ENCODE measurements at regions not wholly inside any gene's neighbourhood (a gene's known extent, or its start where the extent isn't known, plus 50 kb on each side); places are given as distances from the start of the nearest gene placed in this dataset.

GRCh38 chr14:98982986-98983385, 289.0 kb downstream of the BCL11B start:
- TF ChIP-seq EP300 (IDR thresholded peaks at IDR 0.05; ENCODE audit: borderline replicate concordance) (no peak), FOXM1 (IDR thresholded peaks at IDR 0.05; ENCODE audit: borderline replicate concordance, low read depth) (no peak), TCF12 (IDR thresholded peaks at IDR 0.05; ENCODE audit: low read depth) (no peak), CEBPB (IDR thresholded peaks at IDR 0.05) (no peak), USF1 (IDR thresholded peaks at IDR 0.05) (no peak), MAX (IDR thresholded peaks at IDR 0.05) (no peak), ZBTB7A (IDR thresholded peaks at IDR 0.05; ENCODE audit: low read depth) (no peak), YY1 (IDR thresholded peaks at IDR 0.05; ENCODE audit: low read depth) (no peak), EGR1 (IDR thresholded peaks at IDR 0.05) (no peak), TEAD4 (IDR thresholded peaks at IDR 0.05) (no peak), TAF1 (IDR thresholded peaks at IDR 0.05; ENCODE audit: low read depth) (no peak), RAD21 (IDR thresholded peaks at IDR 0.05; ENCODE audit: low read depth) (no peak)

- TF ChIP-seq CREB1 (IDR thresholded peaks at IDR 0.05; ENCODE audit: low read depth) (no peak), TAF1 (IDR thresholded peaks at IDR 0.05; ENCODE audit: low read depth) (no peak), FOXM1 (IDR thresholded peaks at IDR 0.05; ENCODE audit: borderline replicate concordance, low read depth) (no peak), REST (IDR thresholded peaks at IDR 0.05; ENCODE audit: low read depth) (no peak), EP300 (IDR thresholded peaks at IDR 0.05; ENCODE audit: borderline replicate concordance) (no peak)
These were observed 287.8 kb downstream of the BCL11B start for GRCh38 chr14:98984027-98984718.

GRCh38 chr14:98984719-98985041, 287.3 kb downstream of the BCL11B start:
- TF ChIP-seq FOXM1 (IDR thresholded peaks at IDR 0.05; ENCODE audit: borderline replicate concordance, low read depth): no peak
- TF ChIP-seq TAF1 (IDR thresholded peaks at IDR 0.05; ENCODE audit: low read depth): no peak
- no peak for TF ChIP-seq MAX (IDR thresholded peaks at IDR 0.05)
- no peak for TF ChIP-seq RAD21 (IDR thresholded peaks at IDR 0.05; ENCODE audit: low read depth)
- no peak for TF ChIP-seq USF1 (IDR thresholded peaks at IDR 0.05)
- no peak for TF ChIP-seq EGR1 (IDR thresholded peaks at IDR 0.05)
- TF ChIP-seq TCF12 (IDR thresholded peaks at IDR 0.05; ENCODE audit: low read depth): no peak

GRCh38 chr14:98993818-98994217, 278.2 kb downstream of the BCL11B start:
- no peak for TF ChIP-seq TEAD4 (IDR thresholded peaks at IDR 0.05)
- TF ChIP-seq EP300 (IDR thresholded peaks at IDR 0.05; ENCODE audit: borderline replicate concordance): no peak
- no peak for TF ChIP-seq EGR1 (IDR thresholded peaks at IDR 0.05)
- TF ChIP-seq TCF12 (IDR thresholded peaks at IDR 0.05; ENCODE audit: low read depth): no peak
- TF ChIP-seq NFIC (IDR thresholded peaks at IDR 0.05): no peak
- no peak for TF ChIP-seq FOXM1 (IDR thresholded peaks at IDR 0.05; ENCODE audit: borderline replicate concordance, low read depth)
- TF ChIP-seq TAF1 (IDR thresholded peaks at IDR 0.05; ENCODE audit: low read depth): no peak
- no peak for TF ChIP-seq CEBPB (IDR thresholded peaks at IDR 0.05)
- TF ChIP-seq REST (IDR thresholded peaks at IDR 0.05; ENCODE audit: low read depth): no peak
- no peak for TF ChIP-seq CREB1 (IDR thresholded peaks at IDR 0.05; ENCODE audit: low read depth)
- TF ChIP-seq YY1 (IDR thresholded peaks at IDR 0.05; ENCODE audit: low read depth): no peak

- TF ChIP-seq YY1 (IDR thresholded peaks at IDR 0.05; ENCODE audit: low read depth): no peak
- no peak for TF ChIP-seq USF1 (IDR thresholded peaks at IDR 0.05)
- no peak for TF ChIP-seq TAF1 (IDR thresholded peaks at IDR 0.05; ENCODE audit: low read depth)
- TF ChIP-seq ZBTB7A (IDR thresholded peaks at IDR 0.05; ENCODE audit: low read depth): no peak
- TF ChIP-seq TEAD4 (IDR thresholded peaks at IDR 0.05): no peak
- no peak for TF ChIP-seq REST (IDR thresholded peaks at IDR 0.05; ENCODE audit: low read depth)
- no peak for TF ChIP-seq EP300 (IDR thresholded peaks at IDR 0.05; ENCODE audit: borderline replicate concordance)
- no peak for TF ChIP-seq NFIC (IDR thresholded peaks at IDR 0.05)
- no peak for TF ChIP-seq MAX (IDR thresholded peaks at IDR 0.05)
- no peak for TF ChIP-seq CEBPB (IDR thresholded peaks at IDR 0.05)
These were observed 277.4 kb downstream of the BCL11B start for GRCh38 chr14:98994561-98994960.
